GM13976 (cell line): ENCODE measurements at regions not wholly inside any gene's neighbourhood (a gene's known extent, or its start where the extent isn't known, plus 50 kb on each side); places are given as distances from the start of the nearest gene placed in this dataset.

Experiments used
- DNase-seq: peaks from one replicate; pipeline ENCODE4 v3.0.0; 2012; ENCODE audit warnings: low spot score
- in situ Hi-C: fragments of 300-500 bp; cut with MboI; formaldehyde crosslinking; loops from one replicate; pipeline ENCODE4 v1.12.0; 2022; ENCODE audit warnings: low sequenced_read_pairs, mixed read lengths, inconsistent platforms; ENCODE audit not compliant: unreplicated experiment
- TF ChIP-seq, protein P1 (sequence below): IDR thresholded peaks from 2 replicates; pipeline ENCODE4 v1.5.1; 2012; ENCODE audit warnings: borderline replicate concordance, mild to moderate bottlenecking; ENCODE audit not compliant: insufficient read depth; ENCODE audit errors: extremely low read depth, missing control alignments, control extremely low read depth

- in situ Hi-C loops: no loop called here
- TF ChIP-seq, protein P1, sequence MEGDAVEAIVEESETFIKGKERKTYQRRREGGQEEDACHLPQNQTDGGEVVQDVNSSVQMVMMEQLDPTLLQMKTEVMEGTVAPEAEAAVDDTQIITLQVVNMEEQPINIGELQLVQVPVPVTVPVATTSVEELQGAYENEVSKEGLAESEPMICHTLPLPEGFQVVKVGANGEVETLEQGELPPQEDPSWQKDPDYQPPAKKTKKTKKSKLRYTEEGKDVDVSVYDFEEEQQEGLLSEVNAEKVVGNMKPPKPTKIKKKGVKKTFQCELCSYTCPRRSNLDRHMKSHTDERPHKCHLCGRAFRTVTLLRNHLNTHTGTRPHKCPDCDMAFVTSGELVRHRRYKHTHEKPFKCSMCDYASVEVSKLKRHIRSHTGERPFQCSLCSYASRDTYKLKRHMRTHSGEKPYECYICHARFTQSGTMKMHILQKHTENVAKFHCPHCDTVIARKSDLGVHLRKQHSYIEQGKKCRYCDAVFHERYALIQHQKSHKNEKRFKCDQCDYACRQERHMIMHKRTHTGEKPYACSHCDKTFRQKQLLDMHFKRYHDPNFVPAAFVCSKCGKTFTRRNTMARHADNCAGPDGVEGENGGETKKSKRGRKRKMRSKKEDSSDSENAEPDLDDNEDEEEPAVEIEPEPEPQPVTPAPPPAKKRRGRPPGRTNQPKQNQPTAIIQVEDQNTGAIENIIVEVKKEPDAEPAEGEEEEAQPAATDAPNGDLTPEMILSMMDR: no peak
- DNase-seq: no peak
Observed at GRCh38 chr15:31275331-31276262, 51.0 kb upstream of the KLF13 start.

GRCh38 chr15:31276596-31277298, 49.9 kb upstream of the KLF13 start:
- peak; percentile 19 for DNase-seq
- TF ChIP-seq, protein P1: no peak
- in situ Hi-C loops: no loop called here
